ENCODE measurements at regions not wholly inside any gene's neighbourhood (a gene's known extent, or its start where the extent isn't known, plus 50 kb on each side); places are given as distances from the start of the nearest gene placed in this dataset.

GRCh38 chr16:60060731-60061130, 1326.6 kb upstream of the GOT2 start:
- TF ChIP-seq POLR2A (IDR thresholded peaks at IDR 0.05) (no peak), CTCF (IDR thresholded peaks at IDR 0.05) (no peak), POLR2AphosphoS5 (IDR thresholded peaks at IDR 0.05) (no peak)
